KOPT-K1 (cell line): ENCODE measurements at regions not wholly inside any gene's neighbourhood (a gene's known extent, or its start where the extent isn't known, plus 50 kb on each side); places are given as distances from the start of the nearest gene placed in this dataset.
"Not testable (repeated sequence)": the region's sequence is repeated elsewhere in the genome, so short reads cannot be mapped to it uniquely, and the experiment has no call there.

Experiments
- H3K27ac ChIP-seq: fragments of 200-600 bp; sonication (generic); 2 replicates; pipeline ENCODE4 v1.5.1; 2016; ENCODE audit warnings: antibody characterized with exemption, mild to moderate bottlenecking, low read depth, low read length; ENCODE audit not compliant: poor library complexity, severe bottlenecking
- H3K36me3 ChIP-seq: fragments of 200-600 bp; sonication (generic); 2 replicates; pipeline ENCODE4 v1.5.1; 2017; ENCODE audit warnings: antibody characterized with exemption, mild to moderate bottlenecking, low read length, moderate library complexity; ENCODE audit not compliant: insufficient read depth
- H3K9me3 ChIP-seq: fragments of 200-600 bp; sonication (generic); 2 replicates; pipeline ENCODE4 v1.5.1; 2017; ENCODE audit warnings: antibody characterized with exemption, low read length, mild to moderate bottlenecking; ENCODE audit not compliant: insufficient read depth, poor library complexity, severe bottlenecking

DNA sequence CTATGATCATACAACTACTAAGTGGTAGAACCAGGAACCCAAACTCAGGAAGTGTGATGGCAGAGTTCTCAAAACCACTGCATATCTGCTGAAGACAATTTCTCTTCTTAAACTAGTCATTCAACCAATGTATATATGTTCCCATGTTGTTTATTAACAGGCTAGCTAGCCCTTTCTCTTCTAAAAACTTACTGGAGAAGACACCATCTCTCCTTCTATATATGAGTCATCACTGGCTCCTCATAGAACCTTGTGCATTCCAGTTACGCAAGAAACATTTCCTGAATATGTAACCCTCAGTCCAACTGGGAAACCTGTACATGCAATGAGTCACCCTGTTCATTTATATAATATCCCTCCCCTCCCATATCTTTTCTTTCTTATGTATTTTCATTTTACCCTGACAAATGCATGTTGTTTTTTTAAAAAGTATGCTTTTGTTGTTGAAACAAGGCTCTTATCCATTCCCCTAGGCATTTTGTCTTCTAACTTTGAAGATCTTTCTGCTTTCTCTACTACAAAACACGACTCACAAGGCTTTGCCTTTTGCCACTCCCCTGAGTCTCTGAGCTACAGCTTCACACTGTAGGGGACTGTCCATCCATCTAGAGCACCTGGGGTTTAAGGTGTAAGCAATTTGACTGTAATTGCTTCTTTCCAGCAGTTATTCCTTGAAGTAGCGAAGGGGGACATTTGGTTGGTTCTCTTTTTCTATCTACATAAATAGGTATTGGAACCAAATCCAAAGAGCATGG lies 119.5 kb downstream of the ANXA1 start:
- no peaks in the 10 kb centered on the region for H3K36me3 ChIP-seq
- H3K9me3 ChIP-seq, result no peaks in the 10 kb centered on the region
- no peak overlapping the region for H3K27ac ChIP-seq

GRCh38 chr9:73280113-73280512 lies 128.4 kb downstream of the ANXA1 start:
- no peaks in the 10 kb centered on the region for H3K9me3 ChIP-seq

GRCh38 chr9:73284377-73284776 lies 132.7 kb downstream of the ANXA1 start:
- Histone ChIP-seq H3K9me3 (no peaks in the 10 kb centered on the region), H3K36me3 (no peaks in the 10 kb centered on the region), H3K27ac (no peak overlapping the region)

More at GRCh38 chr9:73280113-73280512, 128.4 kb downstream of the ANXA1 start:
- Histone ChIP-seq H3K27ac (no peak overlapping the region), H3K36me3 (no peaks in the 10 kb centered on the region)

DNA sequence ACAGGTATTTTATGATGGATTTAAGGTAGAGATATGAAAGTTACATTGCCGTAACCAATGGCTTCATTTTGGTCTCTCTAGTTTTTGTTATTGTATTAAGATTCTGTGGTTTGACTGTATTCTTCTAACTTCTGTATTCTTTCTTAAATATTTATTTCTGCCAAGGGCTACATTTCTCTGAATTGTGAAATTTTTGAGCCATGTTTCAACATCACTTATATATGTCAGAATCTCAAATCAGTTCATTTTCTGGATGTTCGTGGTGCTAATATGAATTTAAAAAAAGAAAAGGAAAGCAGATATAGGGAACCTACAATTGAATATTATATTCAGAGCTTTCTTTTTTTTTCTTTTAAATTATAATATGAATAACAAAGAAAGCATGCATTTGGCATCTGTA lies 142.7 kb downstream of the ANXA1 start:
- no peaks in the 10 kb centered on the region for H3K36me3 ChIP-seq
- no peaks in the 10 kb centered on the region for H3K9me3 ChIP-seq
- no peak overlapping the region for H3K27ac ChIP-seq

DNA sequence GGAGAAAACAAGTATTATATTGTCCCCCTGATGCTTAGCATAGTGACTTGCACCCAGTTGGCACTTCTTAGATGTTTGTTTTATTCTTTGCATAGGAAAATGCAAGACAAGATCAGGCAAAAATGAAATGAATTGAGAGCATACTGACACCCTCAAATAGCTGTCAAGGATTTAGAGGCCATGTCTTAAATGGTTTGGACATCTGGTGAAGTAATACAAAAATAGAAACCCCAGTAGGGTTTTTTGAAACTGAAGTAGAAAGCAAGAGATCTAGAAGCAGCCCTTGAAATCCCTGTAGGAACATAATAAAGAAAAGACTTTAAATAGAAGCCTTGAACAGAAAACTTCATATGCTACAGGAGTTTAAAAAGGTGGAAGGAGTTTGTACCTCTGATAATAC lies 174.3 kb downstream of the ANXA1 start:
- Histone ChIP-seq H3K9me3 (no peaks in the 10 kb centered on the region), H3K36me3 (no peaks in the 10 kb centered on the region), H3K27ac (no peak overlapping the region)

GRCh38 chr9:73327149-73327548 lies 175.5 kb downstream of the ANXA1 start:
- H3K27ac ChIP-seq, result no peak overlapping the region

GRCh38 chr9:73337182-73337581 lies 185.5 kb downstream of the ANXA1 start:
- H3K36me3 ChIP-seq, H3K27ac ChIP-seq, H3K9me3 ChIP-seq: not testable (repeated sequence)

More at GRCh38 chr9:73327149-73327548, 175.5 kb downstream of the ANXA1 start:
- H3K36me3 ChIP-seq, result no peaks in the 10 kb centered on the region
- no peaks in the 10 kb centered on the region for H3K9me3 ChIP-seq

GRCh38 chr9:73344060-73344459 lies 192.4 kb downstream of the ANXA1 start:
- Histone ChIP-seq H3K27ac (no peak overlapping the region), H3K9me3 (no peaks in the 10 kb centered on the region), H3K36me3 (no peaks in the 10 kb centered on the region)

DNA sequence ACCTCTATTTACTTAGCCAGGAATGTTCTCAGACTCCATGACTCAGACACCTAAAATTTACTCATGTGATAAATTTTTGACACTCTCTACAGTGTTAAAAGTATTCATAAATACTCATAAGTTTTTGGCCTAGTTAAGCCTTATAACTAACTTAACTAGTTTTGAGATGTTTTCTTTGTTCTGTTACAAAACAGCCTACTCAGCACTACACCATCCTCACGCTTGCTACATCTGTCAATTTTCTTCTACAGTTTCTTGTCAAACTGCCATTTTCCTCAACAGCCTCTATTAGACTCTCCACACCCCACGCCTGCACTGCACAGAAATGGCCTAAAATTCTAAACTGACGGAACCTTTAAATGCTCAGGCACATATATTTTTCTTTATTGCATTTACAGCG lies 195.5 kb downstream of the ANXA1 start:
- H3K9me3 ChIP-seq, result no peaks in the 10 kb centered on the region
- H3K27ac ChIP-seq, result no peak overlapping the region
- no peaks in the 10 kb centered on the region for H3K36me3 ChIP-seq

GRCh38 chr9:73347720-73348119 lies 196.1 kb downstream of the ANXA1 start:
- H3K27ac ChIP-seq, result no peak overlapping the region
- H3K36me3 ChIP-seq, result no peaks in the 10 kb centered on the region
- no peaks in the 10 kb centered on the region for H3K9me3 ChIP-seq

GRCh38 chr9:73348471-73348870 lies 196.8 kb downstream of the ANXA1 start:
- Histone ChIP-seq H3K36me3 (no peaks in the 10 kb centered on the region), H3K9me3 (no peaks in the 10 kb centered on the region), H3K27ac (no peak overlapping the region)

DNA sequence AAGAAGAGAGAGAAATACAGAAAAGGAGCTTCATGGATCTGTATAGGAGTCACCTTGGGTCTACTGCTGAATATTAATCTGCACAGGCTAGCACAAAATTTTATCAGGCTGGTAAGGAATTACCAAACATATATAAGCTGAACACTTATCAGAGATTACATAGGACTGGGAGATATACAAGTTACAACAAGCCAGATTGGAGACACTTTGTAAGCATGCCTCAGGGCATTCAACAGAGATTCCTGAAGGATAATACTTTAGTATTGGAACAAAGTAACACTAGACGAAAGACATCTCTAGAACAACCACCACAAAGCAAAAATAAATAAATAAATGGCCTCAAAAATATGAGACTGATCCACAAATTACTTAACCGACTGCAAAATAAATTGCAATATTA lies 197.8 kb downstream of the ANXA1 start:
- Histone ChIP-seq H3K27ac (no peak overlapping the region), H3K36me3 (no peaks in the 10 kb centered on the region), H3K9me3 (no peaks in the 10 kb centered on the region)

DNA sequence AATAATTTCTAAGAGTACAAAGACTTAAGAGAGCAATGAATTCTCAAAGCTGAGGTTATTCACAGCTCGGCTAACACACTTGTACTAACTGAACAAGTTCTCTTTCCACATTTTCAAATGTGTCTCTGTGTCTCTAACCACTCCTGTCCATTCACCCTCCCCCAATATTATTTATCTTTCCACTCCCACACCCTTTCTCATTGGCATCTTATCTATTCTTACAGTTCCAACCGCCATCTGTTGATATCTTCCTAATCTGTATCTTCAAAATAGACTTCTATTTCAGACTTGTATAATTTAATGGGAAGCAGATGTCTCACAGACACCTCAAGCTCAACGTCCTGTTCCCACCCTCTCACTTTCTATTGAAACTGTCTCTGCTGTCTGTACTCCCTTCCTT lies 205.9 kb downstream of the ANXA1 start:
- Histone ChIP-seq H3K36me3 (no peaks in the 10 kb centered on the region), H3K27ac (no peak overlapping the region), H3K9me3 (no peaks in the 10 kb centered on the region)

GRCh38 chr9:73370053-73370452 lies 218.4 kb downstream of the ANXA1 start:
- no peak overlapping the region for H3K27ac ChIP-seq
- no peaks in the 10 kb centered on the region for H3K9me3 ChIP-seq
- no peaks in the 10 kb centered on the region for H3K36me3 ChIP-seq

GRCh38 chr9:73371801-73372200 lies 220.1 kb downstream of the ANXA1 start:
- H3K36me3 ChIP-seq, result no peaks in the 10 kb centered on the region
- no peak overlapping the region for H3K27ac ChIP-seq
- H3K9me3 ChIP-seq, result no peaks in the 10 kb centered on the region

DNA sequence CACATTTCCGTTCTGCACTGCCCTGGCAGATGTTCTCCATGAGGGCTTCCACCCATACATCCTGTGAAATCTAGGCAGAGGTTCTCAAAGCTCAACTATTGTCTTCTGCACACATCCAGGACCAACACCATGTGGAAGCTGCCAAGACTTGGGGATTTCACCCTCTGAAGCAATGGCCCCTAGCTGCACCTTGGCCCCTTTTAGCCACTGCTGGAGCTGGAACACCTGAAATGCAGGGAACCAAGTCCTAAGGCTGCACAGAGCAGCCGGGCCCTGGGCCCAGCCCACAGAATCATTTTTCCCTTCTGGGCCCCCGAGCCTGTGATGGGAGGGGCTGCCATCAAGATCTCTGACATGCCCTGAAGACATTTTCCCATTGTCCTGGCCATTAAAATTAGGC lies 228.7 kb downstream of the ANXA1 start:
- Histone ChIP-seq H3K36me3 (no peaks in the 10 kb centered on the region), H3K9me3 (no peaks in the 10 kb centered on the region), H3K27ac (no peak overlapping the region)
